GM12878 (cell line): ENCODE measurements at regions not wholly inside any gene's neighbourhood (a gene's known extent, or its start where the extent isn't known, plus 50 kb on each side); places are given as distances from the start of the nearest gene placed in this dataset.

ENCODE experiments used
- BACH1 ChIP-seq: fragments of 450-650 bp; IDR thresholded peaks from 2 replicates; pipeline ENCODE4 v1.6.1; 2017; ENCODE audit warnings: mild to moderate bottlenecking, borderline replicate concordance
- CTCF ChIP-seq, 3 experiments: IDR thresholded peaks in 2 of 3; conservative IDR thresholded peaks in 1 of 3; 2 replicates each; pipeline ENCODE4 v1.5.1; 2011; ENCODE audit warnings: low read depth in 3 of 3, low read length in 3 of 3, mild to moderate bottlenecking in 3 of 3, control low read depth in 2 of 3, moderate library complexity in 2 of 3, inconsistent platforms in 1 of 3, mixed read lengths in 1 of 3; ENCODE audit not compliant: control insufficient read depth in 2 of 3, insufficient read depth in 1 of 3; ENCODE audit errors: extremely low read depth in 1 of 3
- MLLT1 ChIP-seq: fragments of 450-650 bp; IDR thresholded peaks from 2 replicates; pipeline ENCODE4 v1.6.1; 2016; ENCODE audit warnings: mild to moderate bottlenecking
- ZNF592 ChIP-seq: fragments of 450-650 bp; IDR thresholded peaks from 2 replicates; pipeline ENCODE4 v1.6.1; 2017; ENCODE audit warnings: mild to moderate bottlenecking, moderate library complexity
- ZNF687 ChIP-seq: fragments of 450-650 bp; IDR thresholded peaks from 2 replicates; pipeline ENCODE4 v1.6.1; 2017; ENCODE audit warnings: mild to moderate bottlenecking, moderate library complexity

- TF ChIP-seq CTCF (IDR thresholded peaks at IDR 0.05 in 2 of 3, conservative IDR thresholded peaks at IDR 0.05 in 1 of 3; ENCODE audit: control insufficient read depth in 2 of 3, extremely low read depth in 1 of 3, insufficient read depth in 1 of 3, low read depth in 3 of 3, low read length in 3 of 3) (no peak), ZNF592 (no peak), BACH1 (no peak), MLLT1 (no peak), ZNF687 (no peak)
Observed at GRCh38 chr11:109153836-109154235, 268.2 kb upstream of the C11orf87 start (continued).
